ENCODE measurements at regions not wholly inside any gene's neighbourhood (a gene's known extent, or its start where the extent isn't known, plus 50 kb on each side); places are given as distances from the start of the nearest gene placed in this dataset.
A peak's percentile ranks its signal among the peaks of the same experiment; 100 is the strongest.

- no peak for ATAC-seq
- intact Hi-C loops (cut with DNase I), result no loop called here
- 37 to 43% methylated on average over 2 of the region's 2 CpGs for WGBS, 2 donors
These were observed 877.3 kb downstream of the ROBO2 start for GRCh38 chr3:77917225-77917624.

GRCh38 chr3:77919244-77919643, 879.3 kb downstream of the ROBO2 start:
- Histone ChIP-seq H3K4me1 (no peaks in the 10 kb centered on the region), H3K27me3 (no peaks in the 10 kb centered on the region), H3K36me3 (no peaks in the 10 kb centered on the region), H3K9me3 (no peaks in the 10 kb centered on the region), H3K4me3 (no peak overlapping the region), H3K27ac (no peak overlapping the region)
- no peak for TF ChIP-seq CTCF (IDR thresholded peaks at IDR 0.05)
- ATAC-seq, result no peak
- no peak for FAIRE-seq
- no peak for DNase-seq
- intact Hi-C loops (cut with DNase I), result no loop called here

More at GRCh38 chr3:77917225-77917624, 877.3 kb downstream of the ROBO2 start:
- H3K4me1 ChIP-seq, result no peaks in the 10 kb centered on the region
- no peak for TF ChIP-seq CTCF (IDR thresholded peaks at IDR 0.05)
- H3K27ac ChIP-seq, result no peak overlapping the region
- no peak for DNase-seq
- H3K4me3 ChIP-seq, result no peak overlapping the region
- H3K36me3 ChIP-seq, result no peaks in the 10 kb centered on the region
- H3K9me3 ChIP-seq, result no peaks in the 10 kb centered on the region
- H3K27me3 ChIP-seq, result no peaks in the 10 kb centered on the region
- no peak for FAIRE-seq

GRCh38 chr3:77931255-77932009, 891.5 kb downstream of the ROBO2 start:
- peak in 3 of 4 donors; percentile 66 to 81 (median 67) for ATAC-seq

GRCh38 chr3:77932926-77933325, 893.0 kb downstream of the ROBO2 start:
- DNase-seq (no peak), ATAC-seq (no peak), FAIRE-seq (no peak)
- Histone ChIP-seq H3K27ac (no peak overlapping the region), H3K4me3 (no peak overlapping the region), H3K9me3 (no peaks in the 10 kb centered on the region), H3K4me1 (no peaks in the 10 kb centered on the region), H3K36me3 (no peaks in the 10 kb centered on the region), H3K27me3 (no peaks in the 10 kb centered on the region)
- intact Hi-C loops (cut with DNase I), result no loop called here
- TF ChIP-seq CTCF (IDR thresholded peaks at IDR 0.05), result no peak
- WGBS, 2 donors, result 58 to 78% methylated on average over 1 of the region's 1 CpG

More at GRCh38 chr3:77931255-77932009, 891.5 kb downstream of the ROBO2 start:
- Histone ChIP-seq H3K4me3 (no peak overlapping the region), H3K27ac (no peak overlapping the region), H3K27me3 (no peaks in the 10 kb centered on the region), H3K4me1 (no peaks in the 10 kb centered on the region), H3K36me3 (no peaks in the 10 kb centered on the region), H3K9me3 (no peaks in the 10 kb centered on the region)
- FAIRE-seq (no peak), DNase-seq (no peak)
- no peak for TF ChIP-seq CTCF (IDR thresholded peaks at IDR 0.05)
- WGBS, 2 donors, result 37 to 44% methylated on average over 9 of the region's 9 CpGs
- intact Hi-C loops (cut with DNase I), result no loop called here

GRCh38 chr3:77933926-77934325, 894.0 kb downstream of the ROBO2 start:
- no peak for FAIRE-seq
- no peaks in the 10 kb centered on the region for H3K4me1 ChIP-seq
- H3K27me3 ChIP-seq, result no peaks in the 10 kb centered on the region
- no peaks in the 10 kb centered on the region for H3K9me3 ChIP-seq
- 75 to 85% methylated on average over 2 of the region's 2 CpGs for WGBS, 2 donors
- intact Hi-C loops (cut with DNase I), result no loop called here
- no peak overlapping the region for H3K4me3 ChIP-seq
- no peak for TF ChIP-seq CTCF (IDR thresholded peaks at IDR 0.05)
- ATAC-seq, result no peak
- H3K27ac ChIP-seq, result no peak overlapping the region
- no peaks in the 10 kb centered on the region for H3K36me3 ChIP-seq
- DNase-seq, result no peak

Data from pancreas (tissue), 10 donors.